Inferior parietal cortex (tissue), 1 donor: ENCODE measurements at regions not wholly inside any gene's neighbourhood (a gene's known extent, or its start where the extent isn't known, plus 50 kb on each side); places are given as distances from the start of the nearest gene placed in this dataset.
"Not testable (repeated sequence)": the region's sequence is repeated elsewhere in the genome, so short reads cannot be mapped to it uniquely, and the experiment has no call there.

ENCODE experiments used
- DNase-seq: peaks from one replicate; pipeline ENCODE4 v3.0.0-alpha.2; 2016; ENCODE audit errors: extremely low spot score

DNA sequence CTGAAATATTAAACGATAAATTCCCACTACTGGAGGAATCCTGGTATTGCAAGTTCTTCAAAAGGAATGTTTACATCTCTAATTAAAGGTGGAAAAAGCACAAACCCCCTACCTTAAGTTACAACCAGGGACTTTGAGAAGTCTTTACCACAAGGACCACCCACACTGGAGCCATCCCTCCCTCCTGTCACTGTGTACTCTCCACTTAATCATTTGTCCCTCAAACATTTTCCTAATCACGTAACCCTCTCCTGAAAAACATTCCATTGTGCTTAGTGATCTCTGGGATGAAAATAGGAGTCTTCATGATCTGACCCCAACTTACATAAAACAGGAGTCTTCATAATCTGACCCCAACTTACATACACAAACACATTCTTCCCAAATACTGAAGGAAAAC, 85.7 kb downstream of the SUCLG1 start:
- DNase-seq: no peak

DNA sequence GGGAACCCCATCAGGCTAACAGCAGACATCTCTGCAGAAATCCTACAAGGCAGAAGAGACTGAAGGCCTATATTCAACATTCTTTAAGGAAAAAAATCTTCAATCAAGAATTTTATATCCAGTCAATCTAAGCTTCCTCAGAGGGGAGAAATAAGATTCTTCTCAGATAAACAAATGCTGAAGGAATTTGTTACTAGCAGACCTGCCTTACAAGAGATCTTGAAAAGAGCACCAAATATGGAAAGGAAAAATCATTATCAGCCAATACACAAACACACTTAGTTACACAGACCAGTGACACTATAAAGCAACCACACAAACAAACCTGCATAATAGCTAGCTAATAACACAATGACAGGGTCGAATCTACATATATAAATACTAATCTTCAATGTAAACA, 96.5 kb downstream of the SUCLG1 start:
- DNase-seq: no peak

DNA sequence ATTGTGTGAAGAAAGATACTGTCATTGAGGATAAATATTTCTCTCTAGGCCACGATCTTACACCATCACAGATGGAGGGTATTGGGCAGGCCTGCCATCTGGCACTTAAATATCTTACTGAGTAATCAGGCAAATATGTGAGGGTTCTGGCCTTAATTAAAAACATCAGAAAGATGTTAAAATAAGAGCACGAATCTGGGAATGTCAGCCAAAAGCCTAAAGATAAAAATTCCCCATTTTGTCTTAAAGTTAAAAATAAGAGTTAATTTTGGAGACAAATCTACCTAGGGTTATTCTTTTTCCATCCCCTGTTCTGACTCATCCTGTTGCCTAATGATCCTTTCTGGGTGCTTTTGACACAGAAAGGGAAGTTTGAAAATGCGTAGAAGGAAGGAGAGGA, 121.0 kb downstream of the SUCLG1 start:
- no peak for DNase-seq

DNA sequence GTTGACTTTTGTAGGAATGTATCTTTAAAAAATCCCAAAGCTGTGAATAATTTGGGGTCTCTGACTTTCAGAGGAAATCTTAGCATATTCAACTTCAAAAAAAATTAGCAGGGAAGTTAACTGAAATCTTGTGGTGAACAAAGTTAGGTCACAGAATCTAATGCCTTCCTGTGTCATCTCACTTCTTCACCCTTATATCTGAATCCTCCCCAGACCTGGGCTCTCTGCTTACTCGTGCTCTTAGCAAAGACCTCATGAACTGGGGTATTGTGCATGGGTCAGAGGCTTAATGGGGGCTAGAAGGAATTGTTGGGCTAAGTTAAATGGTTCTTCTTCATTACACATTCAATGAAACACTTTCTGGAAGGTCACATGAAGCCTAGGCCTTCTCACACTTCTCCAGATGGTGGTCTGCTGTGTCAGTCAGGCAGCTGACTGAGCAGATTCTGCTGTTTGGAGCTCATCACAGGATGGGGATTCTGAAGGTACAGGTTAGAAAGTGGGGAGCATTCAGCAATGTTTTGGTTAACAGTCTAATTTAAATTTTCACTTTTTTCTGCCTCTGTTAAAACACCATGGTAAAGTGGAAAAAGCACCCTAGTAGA, 131.3 kb downstream of the SUCLG1 start:
- no peak for DNase-seq

DNA sequence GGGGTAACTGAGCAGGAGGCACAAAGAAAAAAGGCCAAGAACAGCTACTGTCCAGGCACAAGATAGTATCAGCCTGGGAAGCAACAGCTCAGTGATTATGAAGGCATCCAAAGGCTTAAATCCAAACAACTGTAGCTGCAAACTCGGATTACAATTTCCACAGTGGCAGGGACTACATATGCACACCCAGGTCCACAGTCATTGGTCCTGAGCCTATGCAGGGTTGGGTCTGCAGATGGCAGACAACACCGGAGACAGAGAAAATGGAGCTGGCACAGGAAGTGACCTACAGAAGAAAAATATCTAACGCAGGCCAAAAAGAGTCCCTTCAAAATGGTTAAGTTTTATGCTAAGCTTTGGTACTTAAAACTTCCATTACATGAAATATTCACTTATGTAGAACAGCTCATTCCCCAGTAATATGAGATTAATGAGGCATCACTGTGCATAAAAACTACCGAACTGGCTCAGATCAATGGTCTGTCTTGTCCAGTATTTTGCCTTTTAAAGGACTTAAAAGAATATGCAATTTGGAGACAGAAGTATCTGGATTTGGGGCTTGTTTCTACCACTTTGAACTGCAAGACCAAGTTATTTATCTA, 132.1 kb downstream of the SUCLG1 start:
- DNase-seq: no peak

DNA sequence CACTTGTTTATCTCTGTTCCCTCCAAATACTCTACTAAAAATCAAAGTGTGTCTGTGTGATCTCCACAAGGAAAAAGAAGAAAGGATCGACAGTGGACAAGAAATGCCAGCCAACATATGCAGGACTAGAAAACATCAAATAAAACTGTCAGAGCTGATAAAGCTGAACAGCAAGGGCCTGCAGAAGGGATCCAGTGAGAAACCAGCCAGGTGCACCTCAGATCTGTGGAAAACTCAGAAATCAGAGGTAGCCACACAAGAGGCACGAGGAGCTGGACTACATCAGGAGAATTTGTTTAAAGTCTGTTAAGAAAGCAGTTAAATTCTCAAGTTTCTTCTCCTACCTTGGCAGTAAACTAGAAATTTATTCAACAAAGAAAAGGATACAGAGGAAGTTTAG, 135.2 kb downstream of the SUCLG1 start:
- DNase-seq: no peak

DNA sequence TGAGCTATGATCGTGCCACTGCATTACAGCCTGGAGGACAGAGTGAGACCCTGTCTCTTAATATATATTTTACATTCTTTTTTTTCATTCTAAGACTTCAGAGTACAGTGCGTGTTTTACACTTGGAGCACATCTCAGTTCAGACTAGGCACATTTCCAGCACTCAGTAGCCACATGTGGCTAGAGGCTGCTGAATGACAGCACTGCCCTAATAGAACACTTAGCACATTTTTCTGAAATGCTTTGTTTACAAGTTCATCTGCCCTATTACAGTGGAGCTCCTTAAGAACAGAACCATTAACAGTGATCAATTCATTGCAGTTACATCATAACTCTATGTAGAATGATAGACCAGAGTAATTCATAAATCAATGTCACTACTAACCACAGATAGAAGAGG, 138.1 kb downstream of the SUCLG1 start:
- no peak for DNase-seq

DNA sequence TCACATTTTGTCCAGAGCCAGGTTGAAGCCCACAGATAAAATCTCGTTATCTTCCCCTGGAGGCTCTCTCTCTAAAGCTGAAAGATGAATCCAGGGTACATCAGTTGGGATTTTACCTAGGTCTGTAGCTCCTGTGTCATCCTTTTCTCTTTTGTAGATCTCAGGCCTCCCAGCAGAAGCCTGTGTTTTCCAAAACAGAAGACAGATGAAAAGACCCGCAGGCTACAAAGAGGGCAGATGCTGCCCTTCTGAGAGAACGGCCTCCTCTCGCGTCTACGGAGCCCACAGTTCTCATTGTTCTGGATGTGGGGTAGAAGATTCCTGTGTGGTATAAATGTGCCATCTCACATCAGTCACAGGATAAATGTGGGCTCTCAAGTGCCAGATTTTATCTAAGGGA, 139.5 kb downstream of the SUCLG1 start:
- no peak for DNase-seq

DNA sequence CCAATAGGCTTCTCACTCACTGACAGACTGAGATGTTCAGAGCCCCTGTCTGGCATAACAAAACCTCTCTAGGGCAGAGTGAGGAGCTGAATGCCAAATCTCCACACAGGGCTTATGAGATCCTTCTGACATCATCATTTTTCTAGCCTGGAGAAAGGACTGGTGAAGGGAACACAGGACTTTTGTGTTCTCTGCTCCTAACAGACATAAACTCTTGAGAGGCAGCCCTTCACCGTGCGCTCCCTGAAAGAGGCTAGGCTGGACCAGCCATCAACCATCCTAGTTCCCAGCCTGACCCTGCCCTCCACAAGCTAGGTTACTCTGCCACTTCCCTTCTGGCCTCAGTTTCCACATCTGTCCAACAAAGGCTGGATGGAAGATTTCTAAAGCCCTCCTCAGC, 141.9 kb downstream of the SUCLG1 start:
- no peak for DNase-seq

DNA sequence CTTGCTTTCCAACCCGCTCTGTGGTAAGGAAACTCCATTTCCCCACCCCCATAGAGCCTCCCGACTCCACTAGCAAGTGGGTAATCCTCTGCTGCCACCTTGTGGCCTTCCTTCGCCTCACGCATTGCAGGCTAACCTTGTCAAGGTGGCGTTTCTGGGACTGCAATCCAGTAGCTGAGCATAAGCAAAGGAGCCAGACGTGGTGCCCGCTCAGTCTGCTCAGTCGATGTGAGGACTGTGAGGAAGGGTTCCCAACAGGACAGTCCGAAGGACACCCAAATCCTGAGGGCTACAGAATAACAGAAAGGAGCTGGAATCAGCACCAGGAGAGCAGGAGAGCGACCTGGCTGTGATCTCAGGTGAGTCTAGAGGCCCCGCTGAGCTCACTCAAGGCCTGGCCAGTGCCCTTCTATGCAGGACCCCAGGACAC, 144.2 kb downstream of the SUCLG1 start:
- DNase-seq: peak; percentile 94

DNA sequence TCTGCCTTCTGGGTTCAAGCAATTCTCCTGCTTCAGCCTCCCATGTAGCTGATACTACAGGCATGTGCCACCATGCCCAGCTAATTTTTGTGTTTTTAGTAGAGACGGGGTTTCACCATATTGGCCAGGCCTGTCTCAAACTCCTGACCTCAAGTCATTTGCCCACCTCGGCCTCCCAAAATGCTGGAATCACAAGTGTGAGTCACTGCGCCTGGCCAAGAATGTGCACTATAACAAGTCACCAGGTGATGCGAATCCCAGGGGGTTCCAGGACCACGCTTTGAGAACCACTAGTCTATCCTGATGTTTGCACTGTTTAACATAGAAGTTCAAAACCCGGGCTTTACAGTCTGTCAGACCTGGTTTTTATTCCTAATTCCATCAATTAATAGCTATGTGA, 144.8 kb downstream of the SUCLG1 start:
- DNase-seq: no peak

DNA sequence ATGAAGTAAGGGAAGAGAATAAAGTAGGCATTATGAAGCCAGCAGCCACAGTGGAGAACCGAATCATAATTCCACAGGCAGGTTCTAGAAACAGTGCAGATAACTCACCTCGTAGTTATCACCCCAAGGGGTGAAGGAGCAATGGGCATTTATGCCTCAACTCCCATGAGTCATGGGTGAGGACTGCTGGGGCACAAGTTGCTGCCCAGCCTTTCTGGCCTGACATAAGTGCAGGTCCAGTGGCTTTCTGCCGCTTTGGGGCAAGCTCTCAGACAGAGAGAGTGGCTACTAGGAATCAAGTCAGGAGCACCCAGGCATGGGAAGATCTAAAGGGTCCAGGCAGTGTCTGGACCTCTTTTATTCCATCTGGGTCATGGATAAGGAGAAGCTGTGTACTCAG, 149.8 kb downstream of the SUCLG1 start:
- DNase-seq: no peak

DNA sequence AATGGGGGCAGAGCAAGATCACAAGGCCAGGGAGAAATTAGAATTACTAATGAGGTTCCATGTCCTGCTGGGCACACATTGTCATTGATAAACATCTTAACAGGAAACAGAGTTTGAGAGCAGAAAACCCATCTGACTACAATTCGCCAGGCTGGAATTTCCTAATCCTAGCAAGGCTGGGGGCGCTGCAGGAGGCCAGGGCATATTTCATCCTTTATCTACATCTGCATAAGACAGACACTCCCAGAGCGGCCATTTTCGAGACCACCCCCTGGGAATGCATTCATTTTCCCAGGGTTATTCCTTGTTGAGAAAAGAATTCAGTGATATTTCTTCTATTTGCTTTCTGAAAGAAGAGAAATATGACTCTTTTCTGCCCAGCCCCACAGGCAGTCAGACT, 152.7 kb downstream of the SUCLG1 start:
- DNase-seq: no peak

DNA sequence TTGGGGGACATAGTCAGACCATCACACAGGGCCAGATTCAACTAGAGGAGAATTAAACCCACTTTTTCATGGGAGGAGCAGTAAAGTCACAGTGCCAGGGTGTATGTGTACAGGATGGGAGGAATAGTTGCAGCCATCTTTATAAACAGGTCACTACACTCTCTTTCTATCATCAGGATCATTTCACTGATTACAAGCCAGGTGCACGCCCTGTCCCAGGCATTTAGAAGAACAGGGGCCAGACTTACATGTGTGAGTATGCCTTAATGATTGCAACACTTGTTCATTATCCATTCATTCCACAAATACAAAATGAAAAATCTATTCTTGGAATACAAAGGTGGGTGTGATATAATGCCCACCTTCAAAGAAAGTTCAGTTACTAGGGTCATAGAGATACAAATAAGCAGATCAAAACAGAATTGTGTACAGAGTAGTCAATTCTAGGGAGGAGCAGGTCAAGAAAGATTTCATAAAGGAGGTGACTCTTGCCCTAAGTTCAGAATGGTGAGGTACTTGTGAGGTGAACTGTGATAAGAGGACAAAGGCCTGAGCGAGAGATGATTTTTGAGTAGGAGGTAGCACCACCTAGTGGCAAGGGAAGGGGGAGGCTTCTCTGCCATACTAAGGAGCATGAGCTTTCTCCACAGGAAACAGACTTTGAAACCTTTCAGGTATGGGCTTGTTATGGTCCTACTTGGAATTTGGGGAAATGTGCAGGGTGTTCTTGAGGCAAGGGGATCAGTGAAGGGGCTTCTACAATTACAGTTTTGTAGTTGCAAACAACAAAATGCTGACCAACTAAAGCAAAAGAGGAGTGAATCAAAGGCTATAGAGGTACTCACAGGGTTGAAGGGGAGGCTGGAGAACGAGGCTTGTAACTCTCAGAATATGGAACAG, 156.3 kb downstream of the SUCLG1 start:
- peak; percentile 84 for DNase-seq

DNA sequence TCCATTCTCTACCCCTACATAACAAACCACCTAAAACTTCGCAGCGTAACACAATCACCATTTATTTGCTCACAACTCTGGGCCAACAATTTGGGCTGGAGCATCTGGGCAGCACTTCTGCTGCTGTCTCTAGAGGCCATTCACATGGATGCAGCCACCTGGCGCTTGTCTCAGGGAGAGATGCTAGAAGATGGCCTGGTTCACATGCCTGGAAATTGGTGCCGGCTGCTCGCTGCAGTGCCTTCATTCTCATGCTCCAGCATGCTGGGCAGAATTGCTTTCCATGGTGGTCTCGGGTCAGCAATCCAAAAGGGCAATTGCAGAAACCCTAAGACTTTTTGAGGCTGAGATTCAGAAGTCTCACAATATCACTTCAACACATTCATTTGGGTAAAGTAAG, 157.4 kb downstream of the SUCLG1 start:
- no peak for DNase-seq

DNA sequence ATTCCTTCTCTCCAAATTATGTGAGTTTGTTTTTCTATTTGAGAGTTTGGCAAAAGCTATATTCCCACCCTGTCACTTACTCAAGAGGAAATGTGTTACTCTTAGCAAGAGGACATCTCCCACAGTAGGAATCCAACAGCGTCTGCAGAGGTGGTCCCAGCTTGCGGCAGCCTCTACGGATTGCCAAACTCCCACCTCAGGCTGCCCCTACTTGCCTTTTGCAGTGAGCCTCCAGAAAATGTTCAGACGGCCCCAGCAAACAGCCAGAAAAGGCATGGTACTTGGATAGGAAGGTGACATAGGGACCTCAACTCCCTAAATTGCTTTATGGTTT, 158.4 kb downstream of the SUCLG1 start:
- no peak for DNase-seq

DNA sequence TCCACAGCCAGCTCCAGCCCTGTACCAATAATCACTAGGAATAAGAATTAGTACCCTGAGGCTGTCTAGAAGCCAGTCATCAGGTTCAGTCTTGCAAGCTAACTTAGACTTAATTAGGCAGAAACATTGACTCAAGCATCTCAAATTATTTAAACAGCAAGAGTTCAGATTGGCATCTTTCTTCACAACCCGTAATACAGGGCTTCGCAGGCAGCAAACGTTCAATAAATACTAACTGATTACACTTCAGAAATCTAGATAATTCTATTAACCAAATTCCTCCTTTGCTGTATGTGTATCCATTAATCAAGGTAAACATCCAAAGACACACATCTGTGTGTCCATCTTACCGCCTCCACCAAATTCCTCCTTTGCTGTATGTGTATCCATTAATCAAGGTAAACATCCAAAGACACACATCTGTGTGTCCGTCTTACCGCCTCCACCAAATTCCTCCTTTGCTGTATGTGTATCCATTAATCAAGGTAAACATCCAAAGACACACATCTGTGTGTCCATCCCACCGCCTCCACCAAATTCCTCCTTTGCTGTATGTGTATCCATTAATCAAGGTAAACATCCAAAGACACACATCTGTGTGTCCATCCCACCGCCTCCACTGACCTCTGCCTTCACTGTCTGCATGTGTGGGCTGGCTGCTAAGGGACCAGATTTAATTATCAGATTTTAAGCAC, 158.9 kb downstream of the SUCLG1 start:
- not testable (repeated sequence) for DNase-seq

DNA sequence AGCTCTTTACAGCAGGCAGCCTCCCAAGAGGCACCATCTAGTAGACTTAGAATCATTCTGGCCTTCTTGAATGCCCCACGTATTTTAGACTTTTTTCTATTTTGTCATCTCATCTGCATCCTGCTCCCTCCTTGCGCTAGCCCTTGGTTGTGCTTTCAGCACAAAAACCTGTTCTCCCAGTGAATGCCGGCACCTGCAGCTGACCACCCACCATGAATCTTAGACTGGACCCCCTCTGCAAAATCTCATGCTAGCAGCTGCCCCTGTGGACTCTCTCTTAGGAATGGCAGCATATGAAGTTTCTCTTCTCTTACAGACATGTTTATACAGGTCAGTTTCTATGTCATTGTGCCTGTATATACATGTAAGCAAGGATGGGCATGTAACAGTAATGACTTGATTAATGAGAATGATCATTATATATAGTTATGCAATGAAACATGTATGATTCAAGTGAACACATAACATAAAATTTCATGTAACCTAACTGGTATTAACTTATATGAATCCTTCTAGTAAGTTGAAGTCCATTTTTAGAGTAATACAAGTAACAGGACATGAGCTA, 159.8 kb downstream of the SUCLG1 start:
- no peak for DNase-seq

DNA sequence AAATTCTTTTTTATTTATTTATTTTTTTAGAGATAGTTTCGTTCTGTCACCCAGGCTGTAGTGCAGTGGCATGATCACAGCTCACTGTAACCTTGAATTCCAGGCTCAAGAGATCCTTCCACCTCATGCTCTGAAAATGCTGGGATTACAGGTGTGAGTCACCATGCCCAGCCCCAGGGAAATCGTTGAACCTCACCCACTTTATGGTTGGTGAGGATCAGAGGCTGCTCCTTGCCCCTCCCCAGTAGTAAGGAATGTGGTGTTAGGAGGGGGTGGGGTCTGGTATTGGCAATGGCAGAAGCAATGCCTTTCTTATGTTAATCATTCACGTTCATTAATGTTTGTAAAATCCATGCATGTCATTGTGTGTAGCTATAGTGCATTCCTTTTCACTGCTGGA, 161.9 kb downstream of the SUCLG1 start:
- no peak for DNase-seq

DNA sequence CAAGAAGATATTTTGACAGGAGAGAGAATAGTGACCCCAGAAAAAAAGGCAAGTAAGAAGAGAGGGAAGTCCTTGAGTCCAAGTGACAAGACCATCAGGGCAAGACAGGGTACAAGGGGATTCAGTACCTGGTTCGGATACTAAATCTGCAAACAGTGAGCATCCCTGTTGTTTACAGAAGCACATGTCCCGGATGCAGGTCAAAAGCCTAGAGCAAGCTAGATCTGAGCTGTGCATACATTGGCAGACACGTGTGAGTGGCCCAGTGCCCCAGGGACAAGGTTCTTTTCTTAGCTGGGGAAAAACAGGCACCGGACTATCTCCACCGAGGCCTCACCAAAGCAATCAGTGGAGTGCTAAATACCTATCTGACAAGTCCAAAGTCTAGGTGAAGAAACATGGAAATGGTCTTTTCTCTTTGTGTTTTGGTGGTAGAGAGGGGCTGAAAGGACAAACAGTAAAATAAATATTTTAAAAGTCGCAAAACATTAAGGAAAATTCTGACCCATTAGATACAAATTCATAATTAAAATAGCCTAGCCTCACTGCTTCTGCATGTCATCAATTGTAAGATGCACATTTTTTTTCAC, 165.2 kb downstream of the SUCLG1 start:
- DNase-seq: no peak

DNA sequence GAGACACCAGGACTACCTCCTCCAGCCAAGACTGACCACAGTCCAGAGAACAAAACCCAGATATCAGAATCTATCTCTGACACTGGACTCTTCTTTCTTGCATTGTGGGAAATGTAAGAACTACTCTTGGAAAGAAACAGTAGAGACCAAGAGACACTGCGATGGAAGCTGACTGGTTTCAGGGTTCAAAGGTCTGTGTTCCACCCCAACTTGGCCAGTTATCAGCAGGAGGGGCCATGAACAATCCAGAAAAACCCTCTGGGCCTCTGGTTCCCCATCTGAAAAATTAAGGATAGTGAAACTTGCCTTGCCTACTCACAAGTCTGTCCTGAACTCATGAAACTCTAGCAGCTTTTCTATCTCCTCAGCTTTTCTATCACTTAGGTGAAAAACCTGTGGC, 166.5 kb downstream of the SUCLG1 start:
- DNase-seq: no peak

DNA sequence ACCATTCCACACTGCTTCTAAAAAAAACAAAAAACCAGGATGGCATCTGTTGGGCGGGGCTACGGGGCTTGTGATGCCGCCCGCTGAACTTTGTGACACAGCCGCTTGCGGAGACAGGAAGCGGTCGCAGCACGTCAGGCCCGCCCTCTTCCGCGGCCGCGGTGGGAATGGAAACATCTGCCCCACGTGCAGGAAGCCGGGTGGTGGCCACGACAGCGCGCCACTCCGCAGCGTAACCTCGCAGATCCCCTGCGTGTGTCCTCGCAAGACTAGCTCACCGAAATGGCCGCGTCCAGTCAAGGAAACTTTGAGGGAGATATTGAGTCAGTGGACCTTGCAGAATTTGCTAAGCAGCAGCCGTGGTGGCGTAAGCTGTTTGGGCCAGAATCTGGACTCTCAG, 168.5 kb downstream of the SUCLG1 start:
- DNase-seq: no peak
